PC-9 (cell line): ENCODE measurements at regions not wholly inside any gene's neighbourhood (a gene's known extent, or its start where the extent isn't known, plus 50 kb on each side); places are given as distances from the start of the nearest gene placed in this dataset.

ENCODE experiments used
- EZH2 ChIP-seq: fragments of 200-600 bp; sonication (generic); IDR thresholded peaks from 2 replicates; pipeline ENCODE4 v1.8.0; 2017; ENCODE audit warnings: antibody characterized with exemption, low read depth
- TF ChIP-seq, protein P1 (sequence below): fragments of 200-600 bp; sonication (generic); conservative IDR thresholded peaks from 2 replicates; pipeline ENCODE4 v1.6.1; 2017; ENCODE audit warnings: mixed run types, antibody characterized with exemption, mild to moderate bottlenecking, moderate library complexity

DNA sequence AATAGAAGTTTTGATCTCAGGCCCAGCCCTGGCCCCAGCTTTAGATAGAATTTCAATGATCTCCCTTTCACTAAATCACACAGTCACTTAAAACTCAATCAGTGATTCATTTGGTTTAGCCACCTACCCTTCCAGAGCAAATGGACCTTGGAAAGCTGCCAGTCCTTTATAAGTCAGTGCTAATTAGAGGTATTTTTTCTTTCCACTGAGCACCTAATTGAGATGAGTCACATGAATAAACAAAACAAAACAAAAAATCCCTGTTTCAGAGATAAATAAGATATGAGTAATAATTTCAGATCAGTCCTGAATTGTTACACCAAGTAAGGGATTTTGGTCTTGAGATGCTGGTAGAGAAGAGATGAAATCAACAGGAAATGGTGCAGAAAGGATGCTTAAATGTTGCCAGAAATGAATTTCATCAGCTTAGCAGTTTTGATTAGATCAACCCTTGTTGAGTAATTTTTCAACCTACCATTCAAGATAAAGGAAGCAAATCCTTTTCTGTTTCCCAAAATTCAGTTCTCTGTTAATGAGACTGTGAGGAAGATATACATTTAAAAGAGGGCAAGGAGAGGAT is 352.0 kb upstream of the COL8A1 start:
- TF ChIP-seq, protein P1, sequence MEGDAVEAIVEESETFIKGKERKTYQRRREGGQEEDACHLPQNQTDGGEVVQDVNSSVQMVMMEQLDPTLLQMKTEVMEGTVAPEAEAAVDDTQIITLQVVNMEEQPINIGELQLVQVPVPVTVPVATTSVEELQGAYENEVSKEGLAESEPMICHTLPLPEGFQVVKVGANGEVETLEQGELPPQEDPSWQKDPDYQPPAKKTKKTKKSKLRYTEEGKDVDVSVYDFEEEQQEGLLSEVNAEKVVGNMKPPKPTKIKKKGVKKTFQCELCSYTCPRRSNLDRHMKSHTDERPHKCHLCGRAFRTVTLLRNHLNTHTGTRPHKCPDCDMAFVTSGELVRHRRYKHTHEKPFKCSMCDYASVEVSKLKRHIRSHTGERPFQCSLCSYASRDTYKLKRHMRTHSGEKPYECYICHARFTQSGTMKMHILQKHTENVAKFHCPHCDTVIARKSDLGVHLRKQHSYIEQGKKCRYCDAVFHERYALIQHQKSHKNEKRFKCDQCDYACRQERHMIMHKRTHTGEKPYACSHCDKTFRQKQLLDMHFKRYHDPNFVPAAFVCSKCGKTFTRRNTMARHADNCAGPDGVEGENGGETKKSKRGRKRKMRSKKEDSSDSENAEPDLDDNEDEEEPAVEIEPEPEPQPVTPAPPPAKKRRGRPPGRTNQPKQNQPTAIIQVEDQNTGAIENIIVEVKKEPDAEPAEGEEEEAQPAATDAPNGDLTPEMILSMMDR: no peak
- TF ChIP-seq EZH2: no peak
